NCI-H526 treated with DMSO at 0.1 percent for 48 hours (cell line): ENCODE measurements at regions not wholly inside any gene's neighbourhood (a gene's known extent, or its start where the extent isn't known, plus 50 kb on each side); places are given as distances from the start of the nearest gene placed in this dataset.
"Not testable (repeated sequence)": the region's sequence is repeated elsewhere in the genome, so short reads cannot be mapped to it uniquely, and the experiment has no call there.

Experiments used
- DNase-seq: peaks from one replicate; lab custom pipeline; 2025; lab: John Stamatoyannopoulos, UW

- DNase-seq, result no peak
Measured at GRCh38 chr5:1959231-1959630, 76.5 kb upstream of the IRX4 start.

DNA sequence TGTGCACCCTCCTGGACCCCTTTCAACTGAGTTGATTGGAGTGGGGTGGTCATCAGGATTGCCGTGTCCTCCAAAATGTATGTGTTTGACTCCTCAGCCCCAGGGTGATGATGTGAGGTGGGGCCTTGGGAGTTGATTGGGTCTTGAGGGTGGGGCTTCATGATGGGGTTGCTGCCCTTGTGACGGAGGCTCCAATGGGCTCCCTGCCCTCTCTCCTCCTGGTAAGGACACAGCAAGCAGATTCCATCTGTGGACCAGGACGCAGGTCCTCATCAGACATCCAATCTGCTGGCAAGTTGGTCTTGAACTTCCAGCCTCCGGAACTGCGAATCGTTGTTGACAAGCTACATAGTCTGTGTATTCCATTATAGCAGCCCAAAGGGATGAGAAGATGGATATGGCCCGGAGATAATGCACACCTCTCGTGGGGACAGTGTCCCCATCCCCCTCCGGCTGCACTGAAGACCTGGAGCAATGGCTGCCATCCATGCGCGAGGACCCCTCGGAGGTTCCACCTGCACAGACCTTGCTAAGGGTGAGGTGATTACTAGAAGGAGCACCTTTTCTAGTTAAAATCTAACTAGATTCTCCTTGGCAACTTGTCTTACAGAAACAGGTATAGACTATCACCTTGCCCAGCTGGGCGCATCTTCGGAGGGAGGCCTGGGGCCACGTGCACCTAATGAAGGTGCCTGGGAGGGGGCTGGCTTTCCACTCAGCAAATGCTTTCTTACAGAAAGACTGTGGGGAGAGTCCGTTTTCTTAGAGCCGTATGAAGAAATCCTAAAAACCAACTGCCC lies 75.7 kb upstream of the IRX4 start:
- no peak for DNase-seq

DNA sequence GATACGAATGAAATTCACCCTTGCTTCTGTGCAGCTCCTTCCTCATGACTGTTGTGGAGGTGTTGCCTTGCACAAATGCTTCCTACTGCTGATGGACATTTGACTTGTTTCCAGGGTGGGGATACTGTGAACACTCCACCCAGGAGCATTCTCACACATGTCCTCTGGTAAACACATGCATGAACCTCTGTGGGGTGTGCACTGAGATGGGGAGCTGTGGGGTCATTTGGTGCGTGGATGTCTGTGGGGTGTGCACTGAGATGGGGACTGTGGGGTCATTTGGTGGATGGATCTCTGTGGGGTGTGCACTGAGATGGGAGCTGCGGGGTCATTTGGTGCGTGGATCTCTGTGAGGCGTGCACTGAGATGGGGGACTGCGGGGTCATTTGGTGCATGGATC lies 72.9 kb upstream of the IRX4 start:
- DNase-seq, result no peak

DNA sequence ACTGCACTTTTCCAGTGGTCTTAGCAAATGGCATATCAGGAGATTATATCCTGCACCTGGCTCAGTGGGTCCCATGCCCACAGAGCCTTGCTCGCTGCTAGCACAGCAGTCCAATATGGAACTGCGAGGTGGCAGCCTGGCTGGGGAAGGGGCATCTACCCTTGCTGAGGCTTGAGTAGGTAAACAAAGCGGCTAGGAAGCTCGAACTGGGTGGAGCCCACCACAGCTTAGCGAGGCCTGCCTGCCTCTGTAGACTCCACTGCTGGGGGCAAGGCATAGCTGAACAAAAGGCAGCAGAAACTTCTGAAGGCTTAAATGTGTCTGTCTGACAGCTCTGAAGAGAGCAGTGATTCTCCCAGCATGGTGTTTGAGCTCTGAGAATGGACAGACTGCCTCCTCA lies 71.0 kb upstream of the IRX4 start:
- not testable (repeated sequence) for DNase-seq

- DNase-seq, result no peak
Measured at GRCh38 chr5:1952444-1953099, 69.8 kb upstream of the IRX4 start.

- DNase-seq, result no peak
Measured at GRCh38 chr5:1952021-1952420, 69.3 kb upstream of the IRX4 start.

- DNase-seq, result no peak
Measured at GRCh38 chr5:1951165-1951816, 68.6 kb upstream of the IRX4 start.

DNA sequence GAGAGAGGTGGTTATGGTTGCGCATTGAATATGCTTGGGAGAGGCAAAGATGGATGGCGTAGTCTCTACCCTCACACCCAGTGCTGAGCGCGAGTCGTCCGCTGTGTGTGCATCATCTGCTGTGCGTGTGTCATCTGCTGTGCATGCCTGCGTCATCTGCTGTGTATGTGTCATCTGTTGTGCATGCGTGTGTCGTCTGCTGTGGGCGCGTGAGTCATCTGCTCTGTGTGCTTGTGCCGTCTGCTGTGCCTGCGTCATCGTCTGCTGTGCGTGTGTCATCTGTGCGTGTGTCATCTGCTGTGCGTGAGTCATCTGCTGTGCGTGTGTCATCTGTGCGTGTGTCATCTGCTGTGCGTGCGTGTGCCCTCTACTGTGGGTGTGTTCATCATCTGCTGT lies 68.0 kb upstream of the IRX4 start:
- DNase-seq, result no peak

- DNase-seq, result no peak
Measured at GRCh38 chr5:1950096-1950707, 67.5 kb upstream of the IRX4 start.

GRCh38 chr5:1949253-1949652 lies 66.5 kb upstream of the IRX4 start:
- DNase-seq, result no peak

- no peak for DNase-seq
Measured at GRCh38 chr5:1948663-1949191, 66.0 kb upstream of the IRX4 start.

- DNase-seq, result no peak
Measured at GRCh38 chr5:1948111-1948510, 65.4 kb upstream of the IRX4 start.

DNA sequence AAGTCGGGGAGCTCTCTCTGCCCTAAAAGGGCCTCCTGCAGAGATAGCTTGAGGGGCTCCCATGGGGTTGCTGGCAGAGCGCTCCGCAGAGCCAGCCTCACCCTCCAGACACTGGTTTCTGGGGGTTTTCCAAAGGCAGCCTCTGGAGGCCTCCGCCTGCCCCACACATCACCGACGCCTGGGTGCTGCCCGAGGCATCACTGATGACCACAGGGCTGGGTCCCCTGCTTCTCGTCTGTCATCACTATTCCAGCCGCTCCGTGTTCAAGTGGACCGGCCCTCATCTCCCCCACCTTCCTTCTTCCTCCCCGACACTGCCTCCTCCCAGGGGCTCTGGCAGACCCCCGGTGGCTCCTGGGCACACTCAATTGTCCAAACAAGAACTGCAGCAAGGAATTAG lies 64.1 kb upstream of the IRX4 start:
- DNase-seq, result no peak

DNA sequence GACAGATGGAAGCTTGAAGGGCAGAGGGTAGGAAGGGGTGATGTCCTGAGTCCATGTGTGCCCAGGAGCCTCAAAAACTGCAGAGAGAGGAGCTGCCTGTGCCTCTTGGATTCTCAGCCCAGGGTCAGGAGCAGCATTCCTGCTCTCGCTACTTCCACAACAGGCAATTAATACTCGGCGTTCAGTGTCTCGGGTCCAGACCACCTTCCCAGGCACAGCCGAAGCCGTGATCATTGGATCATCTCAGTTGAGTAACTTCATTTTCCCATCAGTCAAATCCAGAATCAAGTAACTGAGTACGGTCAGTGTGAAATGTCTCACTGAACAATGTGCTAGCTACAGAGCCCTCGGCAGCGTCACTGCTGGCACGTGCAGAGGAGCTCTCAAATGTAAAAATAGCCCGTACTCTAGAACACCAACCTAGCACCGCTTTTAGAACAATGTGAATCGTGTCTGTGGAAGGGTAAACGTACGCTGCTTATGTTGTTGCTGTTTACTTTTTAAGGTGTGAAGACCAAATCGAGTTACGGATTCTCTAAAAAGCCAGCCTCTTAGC lies 63.5 kb upstream of the IRX4 start:
- no peak for DNase-seq

GRCh38 chr5:1945606-1946005 lies 62.9 kb upstream of the IRX4 start:
- no peak for DNase-seq

DNA sequence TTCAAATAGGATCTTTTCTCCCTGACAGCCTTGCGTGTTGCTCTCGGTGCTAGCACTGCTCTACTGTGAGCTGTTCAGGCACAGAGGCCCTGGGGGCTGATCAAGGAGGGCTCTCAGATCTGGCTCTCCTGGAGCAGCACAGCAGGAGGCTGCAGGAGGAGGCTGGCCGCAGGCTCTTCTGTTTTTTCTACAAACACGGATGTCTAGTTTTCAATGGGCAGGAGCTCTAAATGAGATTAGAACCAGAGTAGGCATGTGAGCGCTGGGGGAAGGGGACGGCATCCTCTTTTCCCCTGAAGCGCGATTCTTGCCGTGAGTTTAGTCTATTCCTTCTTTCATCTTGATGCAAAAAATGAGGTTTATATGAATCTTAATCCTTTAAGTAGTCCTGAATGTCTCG lies 61.7 kb upstream of the IRX4 start:
- no peak for DNase-seq

- no peak for DNase-seq
Measured at GRCh38 chr5:1943481-1943880, 60.8 kb upstream of the IRX4 start.

DNA sequence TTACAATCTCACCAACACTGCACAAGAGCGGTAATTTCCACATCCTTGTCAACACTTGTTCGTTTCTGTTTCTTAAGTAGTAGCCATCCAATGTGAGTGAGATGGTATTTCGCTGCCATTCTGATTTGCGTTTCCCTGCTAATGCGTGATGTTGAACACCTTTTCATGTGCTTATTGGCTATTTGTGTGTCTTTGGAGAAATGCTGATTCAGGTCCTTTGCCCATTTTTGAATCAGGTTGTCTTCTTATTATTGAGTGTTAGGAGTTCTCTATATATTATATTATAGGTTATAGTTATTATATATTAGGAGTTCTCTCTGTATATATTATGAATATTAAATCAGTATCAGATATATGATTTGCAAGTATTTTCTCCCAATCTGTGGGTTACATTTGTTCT lies 59.9 kb upstream of the IRX4 start:
- no peak for DNase-seq

GRCh38 chr5:1942158-1942557 lies 59.4 kb upstream of the IRX4 start:
- no peak for DNase-seq

DNA sequence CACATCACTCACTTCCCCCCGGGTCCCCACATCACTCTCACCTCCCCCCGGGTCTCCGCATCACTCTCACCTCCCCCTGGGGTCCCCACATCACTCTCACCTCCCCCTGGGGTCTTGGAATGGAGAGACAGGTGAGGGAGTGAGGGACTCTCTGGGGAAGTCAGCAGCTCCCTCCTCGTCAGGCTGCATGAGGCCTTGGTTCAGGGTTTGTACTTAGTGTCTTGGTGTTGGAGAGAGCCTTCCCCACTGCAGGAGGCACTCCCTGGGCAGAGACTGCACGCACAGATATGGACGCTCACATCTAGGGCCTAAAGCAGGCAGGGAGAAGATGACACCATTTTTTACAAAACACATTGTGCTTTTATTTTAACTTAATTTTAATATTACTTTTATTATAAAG lies 56.5 kb upstream of the IRX4 start:
- DNase-seq, result no peak

- DNase-seq, result no peak
Measured at GRCh38 chr5:1938310-1939000, 55.7 kb upstream of the IRX4 start.

GRCh38 chr5:1937590-1937989 lies 54.9 kb upstream of the IRX4 start:
- no peak for DNase-seq
